Endothelial cell of umbilical vein (primary cell): ENCODE measurements at regions not wholly inside any gene's neighbourhood (a gene's known extent, or its start where the extent isn't known, plus 50 kb on each side); places are given as distances from the start of the nearest gene placed in this dataset.

Experiments
- BruUV-seq: library from RNA; stranded (reverse); fragments of 400-500 nt; replicated peaks from 2 replicates; lab custom pipeline; 2021; lab: Mats Ljungman, UMichigan
- CTCF ChIA-PET: fragments of 300-600, 350-600 bp; sonication (Branson Sonifier 250); formaldehyde crosslinking; loops from one replicate; lab custom pipeline; 2021; ENCODE audit warnings: antibody characterized with exemption, inconsistent platforms; lab: Charles Lee
- POLR2A ChIA-PET: fragments of 300-600, 350-600 bp; sonication (Branson Sonifier 250); formaldehyde crosslinking; loops from one replicate; lab custom pipeline; 2021; ENCODE audit warnings: antibody characterized with exemption, inconsistent platforms; lab: Charles Lee
- DNase-seq: peaks from one replicate; pipeline ENCODE4 v3.0.0-alpha.2; 2011; ENCODE audit warnings: low read depth, low spot score
- FAIRE-seq: peaks from 2 replicates; lab custom pipeline; 2011; peaks lifted over from hg19 to GRCh38; lab: Jason Lieb, UNC
- H2AFZ ChIP-seq: 2 replicates; pipeline ENCODE4 v1.6.0; 2012; ENCODE audit warnings: low read depth, low read length, control low read depth, inconsistent platforms
- H3K27ac ChIP-seq: 2 replicates; pipeline ENCODE4 v1.5.1; 2011; ENCODE audit warnings: low read depth, mild to moderate bottlenecking, control low read depth, low read length, moderate library complexity; ENCODE audit not compliant: insufficient read depth
- H3K27me3 ChIP-seq, 2 experiments: 2 replicates each; pipeline versions ENCODE4 v1.6.0 to v1.6.1; 2011; ENCODE audit warnings: low read length in 2 of 2, mixed read lengths in 1 of 2; ENCODE audit not compliant: control insufficient read depth in 2 of 2, insufficient read depth in 2 of 2
- H3K36me3 ChIP-seq, 2 experiments: 2 replicates in 1 of 2; 3 replicates in 1 of 2; pipeline ENCODE4 v1.5.1; 2011; ENCODE audit warnings: low read length in 2 of 2, mild to moderate bottlenecking in 1 of 2, moderate library complexity in 1 of 2; ENCODE audit not compliant: control insufficient read depth in 2 of 2, insufficient read depth in 2 of 2; ENCODE audit errors: extremely low read depth in 1 of 2
- H3K4me1 ChIP-seq: 3 replicates; pipeline ENCODE4 v1.5.1; 2011; ENCODE audit warnings: mild to moderate bottlenecking, low read length; ENCODE audit not compliant: control insufficient read depth, insufficient read depth; ENCODE audit errors: extremely low read depth
- H3K4me2 ChIP-seq: 2 replicates; pipeline ENCODE4 v1.6.1; 2011; ENCODE audit warnings: low read length, control low read depth, mixed read lengths; ENCODE audit not compliant: insufficient read depth
- H3K4me3 ChIP-seq, 3 experiments: fragments of 200-600 bp in 1 of 3; sonication (generic), shearing (Covaris generic) in 1 of 3; replicated peaks in 1 of 3; 2 replicates each; pipeline ENCODE4 v1.5.1; 2011 to 2016; ENCODE audit warnings: control low read depth in 3 of 3, low read length in 3 of 3, mild to moderate bottlenecking in 2 of 3, inconsistent platforms in 1 of 3, low read depth in 1 of 3, moderate library complexity in 1 of 3; ENCODE audit not compliant: insufficient read depth in 1 of 3
- H3K79me2 ChIP-seq: 2 replicates; pipeline ENCODE4 v1.6.0; 2012; ENCODE audit warnings: low read length, inconsistent platforms; ENCODE audit not compliant: control insufficient read depth, insufficient read depth
- H3K9ac ChIP-seq: replicated peaks from 2 replicates; pipeline ENCODE3; 2011; ENCODE audit warnings: low read length, control low read depth; ENCODE audit not compliant: insufficient read depth; ENCODE audit errors: extremely low read depth
- H3K9me1 ChIP-seq: replicated peaks from 3 replicates; pipeline ENCODE4 v1.6.0; 2011; ENCODE audit warnings: mild to moderate bottlenecking, low read length; ENCODE audit not compliant: control insufficient read depth, insufficient read depth; ENCODE audit errors: extremely low read depth
- H3K9me3 ChIP-seq: replicated peaks from 2 replicates; pipeline ENCODE4 v1.5.1; 2012; ENCODE audit warnings: low read length, inconsistent platforms; ENCODE audit not compliant: control insufficient read depth, insufficient read depth
- H4K20me1 ChIP-seq: replicated peaks from 2 replicates; pipeline ENCODE3; 2011; ENCODE audit warnings: mild to moderate bottlenecking, low read length; ENCODE audit not compliant: control insufficient read depth, insufficient read depth; ENCODE audit errors: extremely low read depth
- CTCF ChIP-seq, 2 donors: IDR thresholded peaks; 1 replicate in 1 of 2; 2 replicates in 1 of 2; pipeline ENCODE4 v1.5.1; 2011; ENCODE audit warnings: low read length in 2 of 2, mild to moderate bottlenecking in 2 of 2, moderate library complexity in 2 of 2, control low read depth in 1 of 2, inconsistent platforms in 1 of 2, low read depth in 1 of 2; ENCODE audit not compliant: insufficient read depth in 1 of 2; ENCODE audit errors: extremely low read depth in 1 of 2
- EZH2 ChIP-seq: IDR thresholded peaks from 2 replicates; pipeline ENCODE4 v1.6.1; 2012; ENCODE audit warnings: borderline replicate concordance, low read depth, mild to moderate bottlenecking, moderate library complexity, low read length, inconsistent platforms; ENCODE audit not compliant: severe bottlenecking
- FOS ChIP-seq: IDR thresholded peaks from 2 replicates; pipeline ENCODE4 v1.6.1; 2011; ENCODE audit warnings: mild to moderate bottlenecking, low read length, moderate library complexity, borderline replicate concordance; ENCODE audit not compliant: insufficient read depth
- GATA2 ChIP-seq: IDR thresholded peaks from 2 replicates; pipeline ENCODE4 v1.7.0; 2011; ENCODE audit warnings: low read depth, mild to moderate bottlenecking, moderate library complexity, mixed read lengths, low read length; ENCODE audit not compliant: insufficient read length, insufficient read depth
- JUN ChIP-seq: IDR thresholded peaks from 2 replicates; pipeline ENCODE4 v1.6.1; 2011; ENCODE audit warnings: borderline replicate concordance, low read depth; ENCODE audit not compliant: insufficient read length, insufficient read depth
- MYC ChIP-seq: IDR thresholded peaks from one replicate; pipeline ENCODE4 v1.6.1; 2011; ENCODE audit warnings: mild to moderate bottlenecking, low read depth, low read length
- POLR2A ChIP-seq: IDR thresholded peaks from 2 replicates; pipeline ENCODE4 v1.6.1; 2012; ENCODE audit warnings: low read depth, mild to moderate bottlenecking, control low read depth, low read length
- dilution Hi-C: fragments of 300-500 bp; cut with MboI; formaldehyde crosslinking; loops from one replicate; pipeline ENCODE4 v1.15.0; 2019; ENCODE audit warnings: low sequenced_read_pairs; ENCODE audit not compliant: extremely low pct_ligation_motif_present
- intact Hi-C: fragments of 100-400 bp; cut with micrococcal nuclease; formaldehyde crosslinking; loops from one replicate; pipeline ENCODE4 v1.10.0; 2022

GRCh38 chr2:163291790-163292189, 444.0 kb downstream of the FIGN start:
- Histone ChIP-seq H3K79me2 (no peaks in the 10 kb centered on the region), H2AFZ (no peak overlapping the region), H3K9me1 (no peaks in the 10 kb centered on the region), H3K4me1 (no peaks in the 10 kb centered on the region), H3K4me3 (no peak overlapping the region), H3K36me3 (no peaks in the 10 kb centered on the region), H3K4me2 (no peak overlapping the region), H3K9ac (no peak overlapping the region), H3K27ac (no peak overlapping the region), H4K20me1 (no peaks in the 10 kb centered on the region), H3K9me3 (no peaks in the 10 kb centered on the region), H3K27me3 (no peaks in the 10 kb centered on the region)
- intact Hi-C loops, result no loop called here
- FAIRE-seq (no peak), DNase-seq (no peak)
- CTCF ChIA-PET, result no interaction called here
- dilution Hi-C loops, result no loop called here
- no TSS peak for BruUV-seq
- POLR2A ChIA-PET, result no interaction called here
- no peak for TF ChIP-seq MYC
- TF ChIP-seq JUN, result no peak
- no peak for TF ChIP-seq POLR2A

GRCh38 chr2:163281717-163282116, 443.1 kb upstream of the KCNH7 start:
- Histone ChIP-seq H3K4me1 (no peaks in the 10 kb centered on the region), H3K4me2 (no peak overlapping the region), H3K9me1 (no peaks in the 10 kb centered on the region), H2AFZ (no peak overlapping the region), H3K36me3 (no peaks in the 10 kb centered on the region), H3K27me3 (no peaks in the 10 kb centered on the region), H3K9ac (no peak overlapping the region), H3K4me3 (no peak overlapping the region), H3K27ac (no peak overlapping the region), H4K20me1 (no peaks in the 10 kb centered on the region), H3K9me3 (no peaks in the 10 kb centered on the region), H3K79me2 (no peaks in the 10 kb centered on the region)
- CTCF ChIA-PET, result no interaction called here
- no peak for DNase-seq
- no TSS peak for BruUV-seq
- intact Hi-C loops, result no loop called here
- dilution Hi-C loops, result no loop called here
- TF ChIP-seq FOS (no peak), CTCF (IDR thresholded peaks at IDR 0.05; ENCODE audit: extremely low read depth in 1 of 2, insufficient read depth in 1 of 2, low read depth in 1 of 2, low read length in 2 of 2) (no peak), MYC (no peak), EZH2 (no peak), POLR2A (no peak), JUN (no peak), GATA2 (no peak)
- POLR2A ChIA-PET, result no interaction called here
- FAIRE-seq, result no peak
